ENCODE measurements at regions not wholly inside any gene's neighbourhood (a gene's known extent, or its start where the extent isn't known, plus 50 kb on each side); places are given as distances from the start of the nearest gene placed in this dataset.

DNA sequence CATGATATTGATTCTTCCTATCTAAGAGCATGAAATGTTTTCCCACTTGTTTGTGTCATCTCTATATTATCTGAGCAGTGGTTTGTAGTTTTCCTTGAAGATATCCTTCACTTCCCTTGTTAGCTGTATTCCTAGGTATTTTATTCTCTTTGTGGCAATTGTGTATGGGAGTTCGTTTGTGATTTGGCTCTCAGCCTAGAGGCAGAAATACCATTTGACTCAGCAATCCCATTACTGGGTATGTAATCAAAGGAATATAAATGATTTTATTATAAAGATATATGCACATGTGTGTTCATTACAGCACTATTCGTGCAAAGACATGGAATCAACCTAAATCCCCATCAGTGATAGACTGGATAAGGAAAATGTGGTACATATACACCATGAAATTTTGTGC lies 172.7 kb upstream of the IL15 start:
- DNase-seq, result no peak

DNA sequence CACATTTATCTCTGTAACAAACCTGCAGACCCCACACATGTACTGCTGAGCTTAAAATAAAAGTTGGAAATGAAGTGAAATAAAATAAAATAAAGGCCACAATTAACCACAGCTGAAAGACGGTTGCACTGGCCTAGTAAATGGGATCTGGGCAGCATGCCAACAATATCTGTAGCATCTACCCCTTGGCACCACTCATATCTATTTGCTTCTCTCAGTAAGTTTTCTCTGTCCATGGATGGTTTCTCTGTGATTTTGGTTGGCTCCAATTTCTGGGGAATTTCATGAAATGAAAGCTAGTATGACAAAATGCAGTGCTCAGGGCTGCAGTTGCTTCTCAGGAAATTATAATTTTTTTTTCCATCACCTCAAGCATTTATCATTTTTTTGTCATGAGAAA lies 172.0 kb upstream of the IL15 start:
- no peak for DNase-seq

DNA sequence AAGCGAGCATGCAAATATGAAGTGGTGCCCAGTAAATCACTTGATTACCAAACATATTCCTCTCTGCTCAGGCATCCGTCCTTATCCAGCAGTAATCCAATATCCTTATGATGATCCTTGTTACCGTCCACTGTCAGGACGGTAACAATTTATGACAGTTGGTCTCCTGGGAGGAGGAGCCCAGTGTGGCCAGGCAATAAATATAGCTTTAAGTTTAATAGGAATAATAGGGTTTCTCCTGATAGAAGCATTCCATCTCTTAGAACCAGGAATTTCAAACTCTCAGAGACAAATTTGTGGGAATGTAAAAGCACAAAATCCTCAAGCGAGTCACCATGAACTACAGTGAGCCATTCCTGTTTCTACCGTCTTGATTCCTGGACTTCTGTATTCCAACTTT lies 171.2 kb upstream of the IL15 start:
- DNase-seq, result no peak

DNA sequence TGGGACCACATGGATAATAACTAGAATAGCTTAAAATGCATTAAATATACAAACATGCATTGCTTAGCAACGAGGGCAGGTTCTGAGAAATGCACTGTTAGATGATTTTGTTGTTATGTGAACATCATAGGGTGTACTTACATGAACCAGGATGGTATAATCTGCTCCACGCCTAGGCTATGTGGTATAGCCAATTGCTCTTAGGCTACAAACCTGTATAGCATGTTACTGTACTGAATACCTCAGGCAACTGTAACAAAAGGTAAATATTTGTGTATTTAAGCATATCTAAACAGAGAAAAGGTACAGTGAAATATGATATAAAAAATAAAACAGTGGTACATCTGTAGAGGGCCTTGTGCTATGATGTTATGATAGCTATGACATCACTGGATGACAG lies 169.2 kb upstream of the IL15 start:
- DNase-seq, result no peak

GRCh38 chr4:141469392-141469791 lies 167.0 kb upstream of the IL15 start:
- no peak for DNase-seq

DNA sequence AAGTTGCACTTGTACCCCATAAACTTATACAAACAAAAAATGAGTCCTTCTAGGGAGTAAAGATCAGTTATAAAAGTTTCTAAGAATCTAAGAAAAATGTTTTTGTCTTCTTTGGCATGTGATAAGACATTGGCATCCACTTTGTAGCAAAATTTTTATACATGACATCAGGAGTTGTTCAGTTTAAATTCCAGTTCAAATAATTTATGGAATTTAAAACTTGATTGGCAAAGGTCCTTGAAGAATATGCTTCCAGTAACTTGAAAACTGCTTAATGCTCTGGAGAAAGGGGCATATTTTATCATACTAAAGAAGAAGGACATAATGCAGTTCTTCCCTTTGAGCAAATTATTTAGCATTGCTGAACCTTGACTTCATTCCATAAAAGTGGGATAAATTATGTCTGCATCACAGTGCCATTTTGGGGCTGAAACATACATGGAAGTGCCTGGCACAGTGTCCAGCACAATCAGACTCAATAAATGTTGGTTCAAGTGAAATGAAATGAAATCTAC lies 163.3 kb upstream of the IL15 start:
- no peak for DNase-seq

GRCh38 chr4:141473952-141474351 lies 162.4 kb upstream of the IL15 start:
- no peak for DNase-seq

DNA sequence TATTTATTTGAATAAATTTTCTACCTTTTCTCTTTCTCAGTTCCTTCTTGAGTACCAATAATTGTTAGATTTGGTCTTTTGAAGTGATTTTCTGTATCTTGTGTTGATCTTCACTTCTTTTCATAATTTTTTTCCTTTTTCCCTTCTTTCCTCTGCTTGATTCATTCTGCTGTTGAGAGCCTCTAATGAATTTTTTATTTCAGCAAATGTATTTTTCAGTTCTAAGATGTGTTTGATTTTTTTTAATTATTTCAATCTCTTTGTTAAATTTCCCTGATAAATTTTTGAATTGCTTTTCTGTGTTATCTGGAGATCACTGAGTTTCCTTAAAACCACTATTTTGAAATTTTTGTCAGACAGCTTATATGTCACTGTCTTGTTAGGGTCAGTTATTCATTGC lies 155.4 kb upstream of the IL15 start:
- DNase-seq, result no peak

GRCh38 chr4:141484298-141484697 lies 152.1 kb upstream of the IL15 start:
- DNase-seq, result peak; percentile 16

DNA sequence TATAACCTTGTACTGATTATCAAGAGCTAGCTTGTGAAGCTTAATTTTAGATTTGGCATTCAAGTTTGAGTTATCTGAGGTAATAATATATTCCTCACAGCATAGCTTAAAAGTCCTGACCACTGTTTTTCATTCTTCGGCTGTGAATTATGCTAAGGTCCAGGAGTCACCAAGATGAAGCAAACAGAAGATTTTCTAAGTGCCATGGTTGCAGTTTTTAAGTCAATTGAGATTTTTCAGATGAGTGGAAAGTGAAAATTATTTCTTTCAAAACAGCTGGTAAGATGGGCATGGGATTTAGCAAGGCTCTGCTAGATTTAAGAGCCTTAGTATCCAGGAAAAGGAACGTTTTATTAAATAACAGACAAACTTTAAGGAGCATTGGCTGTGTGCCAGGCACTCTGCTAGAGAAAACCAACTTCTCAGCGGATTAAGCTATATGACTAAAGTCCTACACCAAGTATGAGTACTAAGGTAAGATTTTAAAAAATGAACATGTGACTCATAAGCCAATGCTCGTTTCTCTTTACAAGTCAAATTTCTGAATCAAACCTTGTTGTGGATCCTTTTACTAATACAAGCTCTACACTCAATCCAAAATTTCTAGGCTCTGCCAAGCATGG lies 149.9 kb upstream of the IL15 start:
- DNase-seq, result no peak

DNA sequence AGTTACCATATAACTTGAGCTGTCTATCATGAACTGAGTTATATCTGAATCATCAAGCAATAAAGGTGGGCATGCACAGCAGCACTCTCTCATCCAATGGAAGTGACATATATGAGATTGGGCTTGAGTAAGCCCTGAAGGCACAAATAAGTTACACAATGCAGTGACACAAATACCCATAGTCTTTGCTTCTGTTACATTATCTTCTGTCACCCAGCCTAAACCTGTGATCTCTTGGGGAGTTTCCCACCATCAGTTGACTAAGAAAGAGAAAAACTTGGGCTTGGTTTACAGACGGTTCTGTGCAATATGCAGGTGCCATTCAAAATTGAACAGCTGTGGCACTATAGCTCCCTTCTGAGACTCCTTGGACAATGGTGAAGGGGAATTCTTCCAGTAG lies 138.8 kb upstream of the IL15 start:
- no peak for DNase-seq

DNA sequence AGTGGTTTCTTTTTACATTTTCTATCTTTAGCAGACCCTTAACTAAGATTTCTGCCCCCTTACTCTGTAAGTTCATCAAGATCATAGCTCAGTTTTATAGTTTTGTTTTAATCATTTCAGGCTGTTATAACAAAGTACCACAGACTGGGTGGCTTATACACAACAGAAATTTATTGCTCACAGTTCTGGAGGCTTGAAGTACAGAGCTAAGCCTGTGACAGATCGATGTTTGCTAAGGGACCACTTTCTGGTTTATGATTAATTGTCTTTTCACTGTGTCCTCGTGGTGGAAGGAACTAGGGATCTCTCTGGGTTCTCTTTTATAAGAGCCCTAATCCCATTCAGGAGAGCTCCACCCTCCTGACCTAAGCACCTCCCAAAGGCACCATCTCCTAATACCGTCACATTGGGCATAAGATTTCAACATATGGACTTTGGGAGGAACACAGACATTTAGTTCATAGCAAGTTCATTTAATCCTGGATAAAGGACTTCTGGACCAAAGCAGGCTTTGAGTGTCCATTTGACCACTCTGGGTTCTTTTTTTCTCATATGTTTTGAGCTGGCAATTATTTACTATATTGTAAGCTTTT lies 137.0 kb upstream of the IL15 start:
- no peak for DNase-seq

GRCh38 chr4:141501395-141501794 lies 135.0 kb upstream of the IL15 start:
- DNase-seq, result no peak

DNA sequence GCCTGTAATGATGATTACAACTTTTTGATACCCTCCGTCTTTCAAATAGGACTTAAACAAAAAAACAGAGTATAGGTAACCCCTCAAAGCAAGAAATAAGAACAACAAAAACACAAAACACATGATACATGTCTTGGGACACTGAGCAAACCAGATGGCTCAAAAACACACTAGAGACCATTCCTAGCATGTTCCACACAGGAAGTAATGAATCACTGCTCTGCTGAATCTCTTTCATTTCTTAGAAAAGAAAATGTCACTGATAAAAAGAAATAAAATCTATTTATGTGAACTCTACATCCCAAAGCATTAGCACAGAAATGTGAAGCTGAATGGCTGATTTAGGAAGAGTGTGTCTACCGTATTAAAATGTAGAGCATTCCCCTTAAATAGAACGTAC lies 134.5 kb upstream of the IL15 start:
- DNase-seq, result no peak

- DNase-seq, result no peak
Observed at GRCh38 chr4:141502755-141503154, 133.6 kb upstream of the IL15 start.

DNA sequence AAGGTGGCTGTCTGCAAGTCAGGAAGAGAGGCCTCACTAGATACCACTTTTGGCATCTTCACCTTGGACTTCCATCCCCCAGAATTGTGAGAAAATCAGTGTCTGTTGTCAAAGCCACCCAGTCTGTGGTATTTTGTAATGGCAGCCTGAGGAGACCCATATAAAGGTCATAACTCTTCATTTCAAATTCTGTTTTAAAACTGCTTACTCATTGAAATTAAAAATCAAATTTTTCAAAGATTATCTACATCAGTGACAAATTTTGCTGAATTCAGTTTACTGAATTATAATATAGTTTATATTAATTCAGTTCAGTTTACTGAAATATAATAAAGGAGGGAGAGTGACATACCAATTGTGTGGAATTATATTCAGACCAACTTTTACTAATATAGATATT lies 133.1 kb upstream of the IL15 start:
- DNase-seq, result no peak

- DNase-seq, result no peak
Observed at GRCh38 chr4:141511055-141511454, 125.3 kb upstream of the IL15 start.

- DNase-seq, result no peak
Observed at GRCh38 chr4:141513866-141514265, 122.5 kb upstream of the IL15 start.

DNA sequence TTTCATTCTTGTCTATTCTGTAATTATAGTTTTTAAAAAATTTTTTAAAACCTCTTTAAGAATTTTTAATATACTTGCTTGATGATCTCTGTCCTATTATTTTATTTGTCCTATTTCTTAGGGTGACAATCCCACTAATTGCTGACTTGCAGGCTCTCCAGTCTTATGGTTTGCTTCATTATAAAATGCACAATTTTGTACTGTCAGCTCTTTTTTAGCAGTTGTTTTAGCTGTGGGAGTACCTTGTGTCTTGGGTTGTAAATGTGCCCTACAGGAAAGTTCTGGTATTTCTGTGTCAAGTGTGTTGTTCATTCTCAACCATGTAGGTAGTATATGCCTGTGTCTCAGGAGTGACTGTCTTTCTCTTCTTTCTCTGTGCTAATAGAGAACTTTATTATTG lies 118.2 kb upstream of the IL15 start:
- DNase-seq, result no peak

DNA sequence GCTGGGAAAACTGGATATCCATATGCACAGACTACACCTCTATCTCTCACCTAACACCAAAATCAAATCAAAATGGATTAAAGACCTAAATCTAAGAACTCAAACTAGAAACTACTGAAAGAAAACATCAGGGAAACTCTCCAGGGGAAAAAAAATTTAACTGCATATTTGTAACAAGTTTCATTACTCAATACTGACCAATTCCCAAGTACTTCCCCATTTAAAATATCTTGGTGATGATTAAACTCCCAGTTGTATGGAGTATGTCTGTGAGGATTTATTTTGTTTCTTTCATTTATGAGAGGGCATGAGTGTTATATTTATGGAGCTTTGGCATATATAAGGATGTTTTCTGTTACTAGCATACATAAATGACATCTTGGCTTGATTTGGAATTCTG lies 112.3 kb upstream of the IL15 start:
- DNase-seq, result no peak

- DNase-seq, result no peak
Observed at GRCh38 chr4:141524841-141525240, 111.5 kb upstream of the IL15 start.

GRCh38 chr4:141530627-141531026 lies 105.8 kb upstream of the IL15 start:
- DNase-seq, result no peak

- DNase-seq, result no peak
Observed at GRCh38 chr4:141534985-141535384, 101.4 kb upstream of the IL15 start.

DNA sequence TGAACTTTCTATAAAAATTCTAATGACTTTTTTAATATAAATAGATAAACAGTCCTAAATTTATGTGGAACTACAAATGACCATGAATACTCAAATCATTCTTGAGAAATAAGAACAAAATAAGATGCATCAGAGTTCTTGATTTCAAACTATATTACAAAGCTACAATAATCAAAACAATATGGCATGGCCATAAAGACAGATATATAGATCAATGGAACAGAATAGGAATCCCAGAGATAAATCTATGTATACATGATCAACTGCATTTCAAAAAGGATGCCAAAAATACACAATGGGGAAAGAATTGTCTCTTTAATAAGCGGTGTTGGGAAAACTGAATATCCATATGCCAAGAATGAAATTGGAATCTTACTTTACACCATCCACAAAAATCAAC lies 98.4 kb upstream of the IL15 start:
- no peak for DNase-seq

DNA sequence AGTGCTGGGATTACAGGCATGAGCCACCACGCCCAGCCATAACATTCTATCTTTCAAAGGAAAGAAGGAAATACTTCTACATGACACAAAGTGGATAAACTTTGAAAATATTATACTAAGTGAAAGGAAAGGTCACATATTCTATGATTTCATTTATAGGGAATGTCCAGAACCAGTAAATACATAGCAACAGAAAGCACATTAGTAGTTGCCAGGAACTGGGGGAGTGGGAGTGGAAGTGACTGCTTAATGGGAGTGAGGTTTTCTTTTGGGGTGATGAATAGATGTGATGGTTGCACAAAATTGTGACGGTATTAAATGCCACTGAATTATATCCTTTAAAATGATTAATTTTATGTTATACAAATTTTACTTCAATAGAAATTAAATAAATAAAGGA lies 95.7 kb upstream of the IL15 start:
- DNase-seq, result no peak

Data from CD4-positive, alpha-beta T cell treated with Interleukin-15 for 1 hour (primary cell).